VCaP (cell line): ENCODE measurements at regions not wholly inside any gene's neighbourhood (a gene's known extent, or its start where the extent isn't known, plus 50 kb on each side); places are given as distances from the start of the nearest gene placed in this dataset.

Experiments used
- H3K27ac ChIP-seq: fragments of 450-650 bp; 2 replicates; pipeline ENCODE4 v1.5.1; 2017
- TF ChIP-seq, protein P1 (sequence below): fragments of 450-650 bp; conservative IDR thresholded peaks from 2 replicates; pipeline ENCODE4 v1.5.1; 2017; ENCODE audit warnings: mild to moderate bottlenecking, moderate library complexity

DNA sequence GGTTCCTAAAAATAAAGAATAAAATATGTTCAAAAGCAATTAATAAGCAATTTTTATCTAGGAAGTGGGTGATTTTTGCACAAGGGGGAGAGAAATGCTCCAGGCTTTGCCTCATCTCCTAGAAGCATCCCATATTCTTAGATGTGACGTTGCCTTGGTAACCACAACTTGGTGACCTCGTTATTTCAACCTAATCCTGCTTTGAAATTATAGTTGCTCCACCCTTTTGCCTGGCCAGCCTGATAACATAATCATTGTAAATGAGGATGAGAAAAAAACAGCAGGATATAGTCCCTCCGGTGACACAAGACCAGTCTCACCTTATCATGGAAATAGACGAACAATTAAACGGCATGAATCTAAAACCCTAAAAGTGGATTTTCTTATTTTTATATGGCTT is 194.4 kb downstream of the QDPR start:
- H3K27ac ChIP-seq: no peak overlapping the region
- TF ChIP-seq, protein P1, sequence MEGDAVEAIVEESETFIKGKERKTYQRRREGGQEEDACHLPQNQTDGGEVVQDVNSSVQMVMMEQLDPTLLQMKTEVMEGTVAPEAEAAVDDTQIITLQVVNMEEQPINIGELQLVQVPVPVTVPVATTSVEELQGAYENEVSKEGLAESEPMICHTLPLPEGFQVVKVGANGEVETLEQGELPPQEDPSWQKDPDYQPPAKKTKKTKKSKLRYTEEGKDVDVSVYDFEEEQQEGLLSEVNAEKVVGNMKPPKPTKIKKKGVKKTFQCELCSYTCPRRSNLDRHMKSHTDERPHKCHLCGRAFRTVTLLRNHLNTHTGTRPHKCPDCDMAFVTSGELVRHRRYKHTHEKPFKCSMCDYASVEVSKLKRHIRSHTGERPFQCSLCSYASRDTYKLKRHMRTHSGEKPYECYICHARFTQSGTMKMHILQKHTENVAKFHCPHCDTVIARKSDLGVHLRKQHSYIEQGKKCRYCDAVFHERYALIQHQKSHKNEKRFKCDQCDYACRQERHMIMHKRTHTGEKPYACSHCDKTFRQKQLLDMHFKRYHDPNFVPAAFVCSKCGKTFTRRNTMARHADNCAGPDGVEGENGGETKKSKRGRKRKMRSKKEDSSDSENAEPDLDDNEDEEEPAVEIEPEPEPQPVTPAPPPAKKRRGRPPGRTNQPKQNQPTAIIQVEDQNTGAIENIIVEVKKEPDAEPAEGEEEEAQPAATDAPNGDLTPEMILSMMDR: no peak

DNA sequence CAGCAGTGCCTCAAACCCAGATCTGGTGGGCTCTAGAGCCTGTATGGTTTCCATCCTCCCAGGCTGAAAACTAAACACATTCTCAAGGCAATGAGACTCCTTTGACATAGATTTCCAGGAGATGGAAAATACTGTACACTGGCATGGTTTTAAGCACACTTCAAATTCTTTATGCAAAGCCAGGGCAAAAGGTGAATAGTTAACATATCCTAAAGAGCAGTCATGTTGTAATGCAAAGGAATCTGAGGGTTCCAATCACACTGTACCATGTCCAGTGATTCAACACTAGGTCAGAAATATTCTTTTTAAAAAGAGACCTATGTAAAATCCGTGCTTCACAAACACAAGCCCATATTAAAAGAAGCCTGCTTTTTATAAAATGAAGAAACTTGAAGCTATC is 195.3 kb downstream of the QDPR start:
- TF ChIP-seq, protein P1: no peak
- H3K27ac ChIP-seq: no peak overlapping the region

DNA sequence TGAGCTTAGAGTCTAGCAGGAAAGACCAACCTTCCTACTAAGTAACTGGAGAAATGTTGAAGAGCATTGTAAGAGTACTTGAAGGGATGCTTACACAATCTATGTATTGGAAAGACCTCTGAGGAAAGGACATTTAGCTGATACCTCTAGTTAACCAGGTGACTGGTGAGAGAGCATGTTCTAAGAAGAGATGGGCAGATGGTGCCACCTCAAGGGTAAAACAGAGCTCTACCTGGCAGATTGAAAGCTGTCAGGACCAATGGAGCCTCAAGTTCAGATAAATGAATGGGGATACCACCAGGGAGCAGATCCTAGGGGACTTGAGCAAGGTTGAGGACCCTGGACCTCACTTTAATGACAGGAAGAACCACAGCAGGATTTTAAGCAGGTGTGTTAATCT is 196.4 kb downstream of the QDPR start:
- H3K27ac ChIP-seq: no peak overlapping the region
- TF ChIP-seq, protein P1: no peak

DNA sequence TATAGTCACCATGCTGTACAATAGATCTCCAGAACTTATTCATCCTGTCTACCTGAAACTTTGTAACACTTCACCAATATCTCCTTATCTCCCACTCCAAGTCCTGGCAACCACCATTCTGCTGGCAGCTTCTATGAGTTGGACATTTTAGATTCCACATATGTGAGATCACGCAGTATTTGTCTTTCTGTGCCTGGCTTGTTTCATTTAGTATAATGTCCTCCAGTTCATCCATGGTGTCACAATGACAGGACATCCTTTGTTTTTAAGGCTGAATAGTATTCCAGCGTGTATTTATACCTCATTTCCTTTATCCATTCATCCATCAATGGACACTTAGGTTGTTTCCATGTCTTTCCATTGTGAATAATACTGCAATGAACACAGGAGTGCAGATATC is 198.7 kb downstream of the QDPR start:
- TF ChIP-seq, protein P1: no peak

DNA sequence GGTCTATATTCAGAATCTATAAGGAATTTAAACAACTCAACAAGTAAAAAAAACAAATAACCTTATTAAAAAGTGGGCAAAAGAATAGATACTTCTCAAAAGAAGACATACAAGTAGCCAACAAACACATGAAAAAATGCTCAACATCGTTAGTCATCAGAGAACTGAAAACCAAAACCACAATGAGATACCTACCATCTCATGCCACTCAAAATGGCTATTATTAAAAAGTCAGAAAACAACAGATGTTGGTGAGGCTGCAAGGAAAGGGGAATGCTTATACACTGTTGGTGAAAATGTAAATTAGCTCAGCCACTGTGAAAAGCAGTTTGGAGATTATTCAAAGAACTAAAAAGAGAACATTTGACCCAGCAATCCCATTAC is 201.6 kb downstream of the QDPR start:
- no peak overlapping the region for H3K27ac ChIP-seq
- TF ChIP-seq, protein P1: no peak

More for the DNA sequence above, 198.7 kb downstream of the QDPR start:
- no peak overlapping the region for H3K27ac ChIP-seq

DNA sequence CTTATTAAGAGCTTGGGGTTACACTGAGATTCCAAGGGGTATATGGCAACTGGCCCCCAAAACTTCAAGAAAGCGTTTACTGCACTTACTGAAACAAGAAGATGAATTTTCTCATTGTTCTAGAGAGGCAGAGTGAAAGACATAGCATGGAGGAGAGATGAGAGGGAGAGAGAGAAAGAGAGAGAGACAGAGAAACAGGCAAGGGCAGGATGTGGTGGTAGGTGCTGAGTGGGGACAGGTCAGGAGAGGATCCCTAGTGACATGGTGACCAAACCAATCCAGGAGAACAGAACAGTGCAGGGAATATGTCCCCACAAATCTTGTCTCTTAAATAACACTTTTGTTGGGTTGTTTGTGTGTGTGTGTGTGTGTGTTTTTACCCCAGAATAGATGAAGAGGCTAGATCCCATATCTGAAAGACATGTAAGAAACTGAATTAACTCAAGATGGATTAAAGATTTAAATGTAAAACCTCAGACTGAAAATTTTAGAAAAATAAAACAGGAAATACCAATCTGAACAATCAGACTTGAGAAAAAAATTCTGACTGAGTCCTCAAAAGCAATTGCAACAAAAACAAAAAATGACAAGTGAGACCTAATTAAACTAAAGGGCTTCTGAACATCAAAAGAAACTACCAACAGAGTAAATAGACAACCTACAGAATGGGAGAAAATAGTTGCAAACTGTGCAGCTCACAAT is 202.2 kb downstream of the QDPR start:
- no peak overlapping the region for H3K27ac ChIP-seq
- TF ChIP-seq, protein P1: no peak

DNA sequence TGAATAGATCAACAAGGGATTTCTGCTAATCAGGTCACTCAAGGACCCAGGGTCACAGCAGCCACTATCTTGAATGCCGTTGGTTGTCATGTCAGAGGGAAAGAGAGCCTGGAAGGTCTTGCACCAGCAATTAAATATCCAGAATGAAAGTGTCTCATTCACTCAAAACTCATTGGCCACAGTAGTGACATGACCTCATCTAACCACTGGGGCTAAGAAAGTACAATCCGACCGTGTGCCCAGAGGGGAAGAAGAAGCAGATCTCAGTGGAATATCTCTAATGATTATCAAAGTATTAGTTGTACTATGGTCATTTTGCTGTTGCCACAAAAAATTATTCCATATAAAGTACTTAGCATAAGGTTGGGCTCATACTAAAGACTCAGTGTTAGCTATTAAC is 210.0 kb downstream of the QDPR start:
- no peak overlapping the region for H3K27ac ChIP-seq
- TF ChIP-seq, protein P1: no peak
